C4-2B (cell line): ENCODE measurements at regions not wholly inside any gene's neighbourhood (a gene's known extent, or its start where the extent isn't known, plus 50 kb on each side); places are given as distances from the start of the nearest gene placed in this dataset.

ENCODE experiments used
- ZFX ChIP-seq: fragments of 450-650 bp; IDR thresholded peaks from 2 replicates; pipeline ENCODE4 v1.6.1; 2017
- TF ChIP-seq, protein P1 (sequence below): fragments of 450-650 bp; conservative IDR thresholded peaks from 2 replicates; pipeline ENCODE4 v1.5.1; 2017; ENCODE audit warnings: mild to moderate bottlenecking

GRCh38 chr12:27866373-27867101 is 86.5 kb upstream of the MANSC4 start:
- TF ChIP-seq, protein P1, sequence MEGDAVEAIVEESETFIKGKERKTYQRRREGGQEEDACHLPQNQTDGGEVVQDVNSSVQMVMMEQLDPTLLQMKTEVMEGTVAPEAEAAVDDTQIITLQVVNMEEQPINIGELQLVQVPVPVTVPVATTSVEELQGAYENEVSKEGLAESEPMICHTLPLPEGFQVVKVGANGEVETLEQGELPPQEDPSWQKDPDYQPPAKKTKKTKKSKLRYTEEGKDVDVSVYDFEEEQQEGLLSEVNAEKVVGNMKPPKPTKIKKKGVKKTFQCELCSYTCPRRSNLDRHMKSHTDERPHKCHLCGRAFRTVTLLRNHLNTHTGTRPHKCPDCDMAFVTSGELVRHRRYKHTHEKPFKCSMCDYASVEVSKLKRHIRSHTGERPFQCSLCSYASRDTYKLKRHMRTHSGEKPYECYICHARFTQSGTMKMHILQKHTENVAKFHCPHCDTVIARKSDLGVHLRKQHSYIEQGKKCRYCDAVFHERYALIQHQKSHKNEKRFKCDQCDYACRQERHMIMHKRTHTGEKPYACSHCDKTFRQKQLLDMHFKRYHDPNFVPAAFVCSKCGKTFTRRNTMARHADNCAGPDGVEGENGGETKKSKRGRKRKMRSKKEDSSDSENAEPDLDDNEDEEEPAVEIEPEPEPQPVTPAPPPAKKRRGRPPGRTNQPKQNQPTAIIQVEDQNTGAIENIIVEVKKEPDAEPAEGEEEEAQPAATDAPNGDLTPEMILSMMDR: no peak
- TF ChIP-seq ZFX: no peak
